ENCODE measurements at regions not wholly inside any gene's neighbourhood (a gene's known extent, or its start where the extent isn't known, plus 50 kb on each side); places are given as distances from the start of the nearest gene placed in this dataset.
"Not testable (repeated sequence)": the region's sequence is repeated elsewhere in the genome, so short reads cannot be mapped to it uniquely, and the experiment has no call there.

GRCh38 chr16:25561723-25562122, 130.0 kb upstream of the HS3ST4 start:
- not testable (repeated sequence) for DNase-seq

- not testable (repeated sequence) for DNase-seq
These were observed 134.8 kb upstream of the HS3ST4 start for GRCh38 chr16:25556968-25557312.

GRCh38 chr16:25556289-25556967, 135.3 kb upstream of the HS3ST4 start:
- not testable (repeated sequence) for DNase-seq

- peak; percentile 4 for DNase-seq
These were observed 137.9 kb upstream of the HS3ST4 start for GRCh38 chr16:25553711-25554436.

- DNase-seq: no peak
These were observed 141.1 kb upstream of the HS3ST4 start for GRCh38 chr16:25550647-25551046.

- no peak for DNase-seq
These were observed 145.0 kb upstream of the HS3ST4 start for GRCh38 chr16:25546791-25547190.

- DNase-seq: no peak
These were observed 147.5 kb upstream of the HS3ST4 start for GRCh38 chr16:25544294-25544693.

- no peak for DNase-seq
These were observed 149.5 kb upstream of the HS3ST4 start for GRCh38 chr16:25542306-25542705.

- DNase-seq: not testable (repeated sequence)
These were observed 152.0 kb upstream of the HS3ST4 start for GRCh38 chr16:25539767-25540166.

GRCh38 chr16:25523183-25523582, 168.6 kb upstream of the HS3ST4 start:
- DNase-seq: no peak

GRCh38 chr16:25512041-25512440, 179.7 kb upstream of the HS3ST4 start:
- DNase-seq: no peak

GRCh38 chr16:25509456-25509855, 182.3 kb upstream of the HS3ST4 start:
- no peak for DNase-seq

- no peak for DNase-seq
These were observed 190.1 kb upstream of the HS3ST4 start for GRCh38 chr16:25501530-25502255.

GRCh38 chr16:25494292-25494691, 197.5 kb upstream of the HS3ST4 start:
- no peak for DNase-seq

GRCh38 chr16:25493136-25493811, 198.5 kb upstream of the HS3ST4 start:
- DNase-seq: no peak

GRCh38 chr16:25488435-25488834, 203.3 kb upstream of the HS3ST4 start:
- no peak for DNase-seq

GRCh38 chr16:25487888-25488287, 203.9 kb upstream of the HS3ST4 start:
- no peak for DNase-seq

- DNase-seq: no peak
These were observed 210.1 kb upstream of the HS3ST4 start for GRCh38 chr16:25481636-25482035.

- DNase-seq: no peak
These were observed 213.3 kb upstream of the HS3ST4 start for GRCh38 chr16:25478476-25478875.

GRCh38 chr16:25464058-25464457, 206.4 kb upstream of the ZKSCAN2 start:
- no peak for DNase-seq

GRCh38 chr16:25449802-25450201, 192.2 kb upstream of the ZKSCAN2 start:
- no peak for DNase-seq

- DNase-seq: no peak
These were observed 186.3 kb upstream of the ZKSCAN2 start for GRCh38 chr16:25443994-25444393.

- DNase-seq: no peak
These were observed 176.4 kb upstream of the ZKSCAN2 start for GRCh38 chr16:25434064-25434463.

All from NCI-H2171 treated with DMSO at 0.1 percent for 48 hours (cell line).